ENCODE measurements at regions not wholly inside any gene's neighbourhood (a gene's known extent, or its start where the extent isn't known, plus 50 kb on each side); places are given as distances from the start of the nearest gene placed in this dataset.

DNA sequence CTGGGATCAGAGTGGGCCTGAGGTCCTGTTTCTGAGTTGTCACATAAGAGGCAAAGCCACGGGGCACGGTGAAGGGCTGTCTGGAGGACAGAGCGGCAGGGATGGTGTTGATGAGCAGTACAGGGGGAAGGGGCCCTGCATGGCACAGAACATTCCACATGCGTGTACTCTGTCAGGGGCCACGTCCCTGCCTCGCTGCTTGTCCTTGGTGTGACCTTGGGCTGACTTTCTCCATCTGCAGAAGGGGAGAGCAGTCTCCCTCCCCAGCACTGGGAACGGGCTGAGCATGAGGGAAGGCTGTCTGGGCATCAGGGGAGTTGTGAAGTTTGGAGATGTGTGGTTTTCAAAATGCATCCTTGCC lies 71.5 kb upstream of the GSE1 start:
- TF ChIP-seq, protein P1, sequence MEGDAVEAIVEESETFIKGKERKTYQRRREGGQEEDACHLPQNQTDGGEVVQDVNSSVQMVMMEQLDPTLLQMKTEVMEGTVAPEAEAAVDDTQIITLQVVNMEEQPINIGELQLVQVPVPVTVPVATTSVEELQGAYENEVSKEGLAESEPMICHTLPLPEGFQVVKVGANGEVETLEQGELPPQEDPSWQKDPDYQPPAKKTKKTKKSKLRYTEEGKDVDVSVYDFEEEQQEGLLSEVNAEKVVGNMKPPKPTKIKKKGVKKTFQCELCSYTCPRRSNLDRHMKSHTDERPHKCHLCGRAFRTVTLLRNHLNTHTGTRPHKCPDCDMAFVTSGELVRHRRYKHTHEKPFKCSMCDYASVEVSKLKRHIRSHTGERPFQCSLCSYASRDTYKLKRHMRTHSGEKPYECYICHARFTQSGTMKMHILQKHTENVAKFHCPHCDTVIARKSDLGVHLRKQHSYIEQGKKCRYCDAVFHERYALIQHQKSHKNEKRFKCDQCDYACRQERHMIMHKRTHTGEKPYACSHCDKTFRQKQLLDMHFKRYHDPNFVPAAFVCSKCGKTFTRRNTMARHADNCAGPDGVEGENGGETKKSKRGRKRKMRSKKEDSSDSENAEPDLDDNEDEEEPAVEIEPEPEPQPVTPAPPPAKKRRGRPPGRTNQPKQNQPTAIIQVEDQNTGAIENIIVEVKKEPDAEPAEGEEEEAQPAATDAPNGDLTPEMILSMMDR (IDR thresholded peaks at IDR 0.05) = no peak
- no peak for TF ChIP-seq POLR2A (IDR thresholded peaks at IDR 0.05)

Data from body of pancreas (tissue), 4 donors.